ENCODE measurements at regions not wholly inside any gene's neighbourhood (a gene's known extent, or its start where the extent isn't known, plus 50 kb on each side); places are given as distances from the start of the nearest gene placed in this dataset.

- no peak for DNase-seq
Measured at GRCh38 chr2:241924069-241924908, 54.8 kb downstream of the RTP5 start.

- no peak for DNase-seq
Measured at GRCh38 chr2:241924909-241925250, 55.4 kb downstream of the RTP5 start.

- no peak for DNase-seq
Measured at GRCh38 chr2:241925277-241925676, 55.7 kb downstream of the RTP5 start.

GRCh38 chr2:241925821-241926441 lies 56.4 kb downstream of the RTP5 start:
- DNase-seq = no peak

GRCh38 chr2:241926541-241927311 lies 57.2 kb downstream of the RTP5 start:
- DNase-seq = no peak

- DNase-seq = no peak
Measured at GRCh38 chr2:241929551-241930490, 60.3 kb downstream of the RTP5 start.

- no peak for DNase-seq
Measured at GRCh38 chr2:241931084-241931975, 61.8 kb downstream of the RTP5 start.

GRCh38 chr2:241931976-241932898 lies 62.7 kb downstream of the RTP5 start:
- DNase-seq = no peak

- DNase-seq = no peak
Measured at GRCh38 chr2:241932899-241933178, 63.3 kb downstream of the RTP5 start.

- DNase-seq = no peak
Measured at GRCh38 chr2:241933179-241933911, 63.8 kb downstream of the RTP5 start.

GRCh38 chr2:241935314-241935713 lies 65.8 kb downstream of the RTP5 start:
- DNase-seq = no peak

GRCh38 chr2:241935774-241936173 lies 66.2 kb downstream of the RTP5 start:
- DNase-seq = no peak

- no peak for DNase-seq
Measured at GRCh38 chr2:241936457-241937133, 67.1 kb downstream of the RTP5 start.

- no peak for DNase-seq
Measured at GRCh38 chr2:241937297-241937696, 67.8 kb downstream of the RTP5 start.

GRCh38 chr2:241939541-241939940 lies 70.0 kb downstream of the RTP5 start:
- DNase-seq = no peak

GRCh38 chr2:241940329-241940728 lies 70.8 kb downstream of the RTP5 start:
- DNase-seq = no peak

- DNase-seq = no peak
Measured at GRCh38 chr2:241941691-241942301, 72.3 kb downstream of the RTP5 start.

GRCh38 chr2:241942416-241943208 lies 73.1 kb downstream of the RTP5 start:
- DNase-seq = no peak

Measured in CD4-positive, alpha-beta T cell treated with Interleukin-15 for 1 hour (primary cell).